Nephron (organoid): ENCODE measurements at regions not wholly inside any gene's neighbourhood (a gene's known extent, or its start where the extent isn't known, plus 50 kb on each side); places are given as distances from the start of the nearest gene placed in this dataset.

Source experiments
- H3K27ac Mint-ChIP-seq, 3 experiments: 2 replicates each; pipeline ENCODE4 v1.8.0; 2020; ENCODE audit warnings: mixed read lengths in 3 of 3, mild to moderate bottlenecking in 2 of 3, moderate library complexity in 1 of 3
- H3K27me3 Mint-ChIP-seq: 2 replicates; pipeline ENCODE4 v1.8.0; 2021; ENCODE audit warnings: low read depth, mild to moderate bottlenecking, moderate library complexity, mixed read lengths
- H3K36me3 Mint-ChIP-seq: 2 replicates; pipeline ENCODE4 v1.8.0; 2020; ENCODE audit warnings: low read depth, mixed read lengths
- H3K4me1 Mint-ChIP-seq: 2 replicates; pipeline ENCODE4 v1.8.0; 2020; ENCODE audit warnings: mixed read lengths
- H3K4me3 Mint-ChIP-seq, 3 experiments: 2 replicates each; pipeline ENCODE4 v1.8.0; 2020; ENCODE audit warnings: mild to moderate bottlenecking in 3 of 3, mixed read lengths in 3 of 3, moderate library complexity in 2 of 3
- H3K9me3 Mint-ChIP-seq: 2 replicates; pipeline ENCODE4 v1.8.0; 2020; ENCODE audit warnings: mixed read lengths
- CTCF ChIP-seq, 3 experiments: fragments of 200-600 bp; sonication (generic); IDR thresholded peaks; one replicate each; pipeline ENCODE4 v1.5.0; 2021; ENCODE audit warnings: antibody characterized with exemption in 3 of 3; ENCODE audit not compliant: unreplicated experiment in 3 of 3

DNA sequence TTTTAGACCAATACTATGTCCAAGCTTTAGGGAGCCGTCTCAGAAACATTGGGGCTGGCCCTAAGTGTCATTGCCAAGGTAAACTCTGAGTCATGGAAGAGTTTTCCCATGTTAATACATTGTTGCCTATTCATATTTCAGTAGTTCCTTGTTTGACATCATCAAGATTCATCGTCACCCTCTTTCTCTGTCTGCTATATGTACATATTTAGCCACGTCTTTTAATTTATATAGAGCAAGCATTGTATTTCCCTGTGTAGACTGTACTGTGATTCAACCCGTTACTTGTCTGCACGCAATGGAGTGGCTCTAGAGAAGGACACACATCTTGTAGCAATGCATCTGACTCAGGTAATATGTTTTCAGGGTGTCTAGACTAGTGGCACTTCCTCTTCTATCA is 217.9 kb upstream of the TPK1 start:
- Mint-ChIP-seq H3K4me3 (no peak overlapping the region), H3K36me3 (no peaks in the 10 kb centered on the region), H3K27me3 (no peaks in the 10 kb centered on the region), H3K4me1 (no peaks in the 10 kb centered on the region), H3K9me3 (no peaks in the 10 kb centered on the region), H3K27ac (no peak overlapping the region)
- no peak for TF ChIP-seq CTCF (IDR thresholded peaks at IDR 0.05; ENCODE audit: unreplicated experiment in 3 of 3)

- no peaks in the 10 kb centered on the region for H3K27me3 Mint-ChIP-seq
- H3K27ac Mint-ChIP-seq, result no peak overlapping the region
- no peak overlapping the region for H3K4me3 Mint-ChIP-seq
- H3K9me3 Mint-ChIP-seq, result no peaks in the 10 kb centered on the region
- no peaks in the 10 kb centered on the region for H3K4me1 Mint-ChIP-seq
- H3K36me3 Mint-ChIP-seq, result no peaks in the 10 kb centered on the region
- TF ChIP-seq CTCF (IDR thresholded peaks at IDR 0.05; ENCODE audit: unreplicated experiment in 3 of 3), result no peak
Observed at GRCh38 chr7:145050415-145050814, 214.6 kb upstream of the TPK1 start.

GRCh38 chr7:145036604-145037405 is 201.0 kb upstream of the TPK1 start:
- TF ChIP-seq CTCF (IDR thresholded peaks at IDR 0.05; ENCODE audit: unreplicated experiment in 3 of 3), result peak; percentile 81 to 91 (median 87)
- Mint-ChIP-seq H3K27me3 (peaks cover 6% of the 10 kb centered on the region), H3K27ac (peak overlapping the region in 1 of 3 experiments; percentile 35), H3K4me1 (peaks cover 9% of the 10 kb centered on the region), H3K36me3 (no peaks in the 10 kb centered on the region), H3K9me3 (peaks cover 10% of the 10 kb centered on the region), H3K4me3 (peak overlapping the region in 2 of 3 experiments; percentile 57 to 65)

- H3K27me3 Mint-ChIP-seq, result no peaks in the 10 kb centered on the region
- H3K9me3 Mint-ChIP-seq, result peaks cover 10% of the 10 kb centered on the region
- no peaks in the 10 kb centered on the region for H3K36me3 Mint-ChIP-seq
- no peak overlapping the region for H3K4me3 Mint-ChIP-seq
- H3K4me1 Mint-ChIP-seq, result no peaks in the 10 kb centered on the region
- H3K27ac Mint-ChIP-seq, result no peak overlapping the region
- no peak for TF ChIP-seq CTCF (IDR thresholded peaks at IDR 0.05; ENCODE audit: unreplicated experiment in 3 of 3)
Observed at GRCh38 chr7:145031162-145031561, 195.3 kb upstream of the TPK1 start.

- TF ChIP-seq CTCF (IDR thresholded peaks at IDR 0.05; ENCODE audit: unreplicated experiment in 3 of 3), result no peak
- no peaks in the 10 kb centered on the region for H3K4me1 Mint-ChIP-seq
- no peak overlapping the region for H3K27ac Mint-ChIP-seq
- no peak overlapping the region for H3K4me3 Mint-ChIP-seq
- no peaks in the 10 kb centered on the region for H3K27me3 Mint-ChIP-seq
- H3K36me3 Mint-ChIP-seq, result no peaks in the 10 kb centered on the region
- H3K9me3 Mint-ChIP-seq, result peaks cover 10% of the 10 kb centered on the region
Observed at GRCh38 chr7:145030754-145031153, 194.9 kb upstream of the TPK1 start.

DNA sequence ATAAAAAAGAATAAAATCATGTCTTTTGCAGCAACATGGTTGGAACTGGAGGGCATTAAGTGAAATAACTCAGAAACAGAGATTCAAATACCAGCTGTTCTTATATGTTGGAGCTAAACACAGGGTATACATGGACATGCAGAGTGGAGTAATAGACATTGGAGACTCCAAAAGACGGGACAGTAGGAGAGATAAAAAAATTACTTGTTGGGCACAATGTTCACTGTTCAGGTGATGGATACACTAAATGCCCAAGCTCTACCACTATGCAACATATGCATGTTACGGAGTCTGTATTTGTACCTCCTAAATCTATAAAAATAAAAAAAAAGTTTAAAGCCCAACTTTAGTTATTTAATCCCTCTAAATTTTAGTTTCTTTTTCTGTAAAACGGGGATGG is 184.6 kb upstream of the TPK1 start:
- TF ChIP-seq CTCF (IDR thresholded peaks at IDR 0.05; ENCODE audit: unreplicated experiment in 3 of 3), result no peak
- Mint-ChIP-seq H3K4me1 (no peaks in the 10 kb centered on the region), H3K27ac (no peak overlapping the region), H3K36me3 (no peaks in the 10 kb centered on the region), H3K27me3 (no peaks in the 10 kb centered on the region), H3K9me3 (no peaks in the 10 kb centered on the region), H3K4me3 (no peak overlapping the region)
